ENCODE measurements at regions not wholly inside any gene's neighbourhood (a gene's known extent, or its start where the extent isn't known, plus 50 kb on each side); places are given as distances from the start of the nearest gene placed in this dataset.

- POLR2A ChIA-PET = interaction anchor here (0.9 kb wide), 1 partner anchor 12 kb away, joined by 4 read pairs; no protein-coding TSS in a partner anchor
- Mint-ChIP-seq H3K4me1 (ENCODE audit: insufficient read depth, unreplicated experiment) (peaks cover 10% of the 10 kb centered on the region), H3K9me3 (ENCODE audit: unreplicated experiment) (peaks cover 5% of the 10 kb centered on the region), H3K36me3 (ENCODE audit: insufficient read depth, unreplicated experiment) (no peaks in the 10 kb centered on the region), H3K27ac (ENCODE audit: low read depth, unreplicated experiment) (peak overlapping the region; percentile 46), H3K27me3 (ENCODE audit: insufficient read depth, unreplicated experiment) (no peaks in the 10 kb centered on the region), H3K4me3 (ENCODE audit: unreplicated experiment) (no peak overlapping the region)
- DNase-seq (ENCODE audit: unreplicated experiment) = peak; percentile 51
- no peak for TF ChIP-seq CTCF (IDR thresholded peaks at IDR 0.05; ENCODE audit: unreplicated experiment)
- intact Hi-C loops (cut with micrococcal nuclease) = no loop called here
- BruUV-seq (replicated peaks) = no TSS peak
- CTCF ChIA-PET = no interaction called here
Measured at GRCh38 chr13:54965881-54966280, 1937.3 kb downstream of the OLFM4 start.

GRCh38 chr13:54972838-54973237 lies 1944.2 kb downstream of the OLFM4 start:
- BruUV-seq (replicated peaks) = no TSS peak
- no peak overlapping the region for H3K4me3 Mint-ChIP-seq (ENCODE audit: unreplicated experiment)
- no peak for TF ChIP-seq CTCF (IDR thresholded peaks at IDR 0.05; ENCODE audit: unreplicated experiment)
- CTCF ChIA-PET = no interaction called here
- peaks cover 6% of the 10 kb centered on the region for H3K36me3 Mint-ChIP-seq (ENCODE audit: insufficient read depth, unreplicated experiment)
- no peaks in the 10 kb centered on the region for H3K27me3 Mint-ChIP-seq (ENCODE audit: insufficient read depth, unreplicated experiment)
- no peak overlapping the region for H3K27ac Mint-ChIP-seq (ENCODE audit: low read depth, unreplicated experiment)
- H3K9me3 Mint-ChIP-seq (ENCODE audit: unreplicated experiment) = no peaks in the 10 kb centered on the region
- H3K4me1 Mint-ChIP-seq (ENCODE audit: insufficient read depth, unreplicated experiment) = no peaks in the 10 kb centered on the region
- POLR2A ChIA-PET = no interaction called here
- intact Hi-C loops (cut with micrococcal nuclease) = no loop called here
- DNase-seq (ENCODE audit: unreplicated experiment) = no peak

- ChIA-PET POLR2A (no interaction called here), CTCF (no interaction called here)
- intact Hi-C loops (cut with micrococcal nuclease) = no loop called here
- Mint-ChIP-seq H3K27ac (ENCODE audit: low read depth, unreplicated experiment) (no peak overlapping the region), H3K9me3 (ENCODE audit: unreplicated experiment) (no peaks in the 10 kb centered on the region), H3K27me3 (ENCODE audit: insufficient read depth, unreplicated experiment) (no peaks in the 10 kb centered on the region), H3K4me1 (ENCODE audit: insufficient read depth, unreplicated experiment) (no peaks in the 10 kb centered on the region), H3K36me3 (ENCODE audit: insufficient read depth, unreplicated experiment) (peaks cover 6% of the 10 kb centered on the region), H3K4me3 (ENCODE audit: unreplicated experiment) (no peak overlapping the region)
- BruUV-seq (replicated peaks) = no TSS peak
- TF ChIP-seq CTCF (IDR thresholded peaks at IDR 0.05; ENCODE audit: unreplicated experiment) = no peak
- DNase-seq (ENCODE audit: unreplicated experiment) = no peak
Measured at GRCh38 chr13:54975676-54976075, 1947.1 kb downstream of the OLFM4 start.

GRCh38 chr13:54980651-54981050 lies 1952.0 kb downstream of the OLFM4 start:
- Mint-ChIP-seq H3K4me1 (ENCODE audit: insufficient read depth, unreplicated experiment) (peaks cover 8% of the 10 kb centered on the region), H3K27me3 (ENCODE audit: insufficient read depth, unreplicated experiment) (no peaks in the 10 kb centered on the region), H3K27ac (ENCODE audit: low read depth, unreplicated experiment) (no peak overlapping the region), H3K9me3 (ENCODE audit: unreplicated experiment) (no peaks in the 10 kb centered on the region), H3K36me3 (ENCODE audit: insufficient read depth, unreplicated experiment) (peaks cover 6% of the 10 kb centered on the region), H3K4me3 (ENCODE audit: unreplicated experiment) (no peak overlapping the region)
- ChIA-PET CTCF (no interaction called here), POLR2A (interaction anchor here (1.3 kb wide), 1 partner anchor 8 kb away, joined by 4 read pairs; no protein-coding TSS in a partner anchor)
- no peak for TF ChIP-seq CTCF (IDR thresholded peaks at IDR 0.05; ENCODE audit: unreplicated experiment)
- BruUV-seq (replicated peaks) = no TSS peak
- DNase-seq (ENCODE audit: unreplicated experiment) = peak; percentile 1
- intact Hi-C loops (cut with micrococcal nuclease) = no loop called here

All from MCF 10A (cell line).